Stimulated activated CD4-positive, alpha-beta T cell treated with anti-CD3 and anti-CD28 coated beads, TNF-alpha, amount 100 ng/mL, for 48 hours (primary cell): ENCODE measurements at regions not wholly inside any gene's neighbourhood (a gene's known extent, or its start where the extent isn't known, plus 50 kb on each side); places are given as distances from the start of the nearest gene placed in this dataset.

Experiments used
- DNase-seq, 3 donors: peaks; one replicate each; pipeline ENCODE4 v3.0.0-alpha.2; 2020; ENCODE audit warnings: low read depth in 3 of 3

DNA sequence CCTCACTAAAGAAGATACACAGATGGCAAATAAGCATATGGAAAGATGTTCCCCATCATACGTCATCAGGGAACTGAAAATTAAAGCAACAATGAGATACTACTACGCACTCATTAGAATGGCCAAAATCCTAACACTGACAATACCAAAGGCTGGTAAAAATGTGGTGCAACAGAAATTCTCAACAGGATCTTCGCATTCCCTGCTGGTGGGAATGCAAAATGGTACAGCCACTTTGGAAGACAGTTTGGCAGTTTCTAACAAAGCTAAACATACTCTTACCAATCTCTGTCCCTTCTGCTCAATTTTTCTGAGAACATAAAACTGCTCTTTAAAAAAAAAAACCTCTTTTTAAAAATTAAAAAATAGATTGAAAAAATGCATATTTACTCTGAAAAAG, 300.2 kb downstream of the FBXW7 start:
- DNase-seq: no peak

DNA sequence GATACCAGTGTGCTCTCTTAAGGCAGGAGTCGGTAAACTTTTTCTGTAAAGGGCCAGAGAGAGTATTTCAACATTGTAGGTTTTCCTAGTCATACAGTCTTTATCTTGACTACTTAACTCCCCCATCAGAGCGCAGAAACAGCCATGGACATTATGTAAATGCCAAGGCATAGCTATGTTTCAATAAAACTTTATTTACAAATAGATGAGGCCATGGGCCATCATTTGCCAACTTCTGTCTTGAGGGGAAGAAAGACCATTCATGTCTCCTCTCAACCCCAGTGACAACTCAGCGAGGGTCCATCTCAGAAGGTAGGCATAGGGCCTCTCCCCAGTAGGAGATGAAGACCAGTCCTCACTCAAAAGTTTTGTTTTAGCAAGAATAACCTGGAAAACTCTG, 301.3 kb downstream of the FBXW7 start:
- no peak for DNase-seq

DNA sequence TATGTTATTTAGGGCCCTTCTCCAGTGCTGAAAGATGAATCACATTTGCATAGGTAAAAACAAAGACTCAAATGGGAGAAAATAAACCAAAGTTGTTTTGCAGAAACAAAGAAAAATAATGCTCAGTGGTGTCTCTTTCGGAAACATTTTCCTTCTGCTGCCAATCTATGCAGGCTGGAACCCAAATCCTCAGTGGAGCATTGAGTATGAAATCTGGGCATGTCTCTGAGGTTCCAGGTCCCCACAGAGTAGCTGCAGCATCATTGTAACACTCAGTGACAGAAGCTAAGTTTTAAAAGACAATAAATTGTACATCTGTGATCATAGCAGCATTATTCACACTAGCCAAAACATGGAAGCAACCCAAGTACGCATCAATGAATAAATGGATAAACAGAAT, 303.6 kb downstream of the FBXW7 start:
- DNase-seq: no peak

DNA sequence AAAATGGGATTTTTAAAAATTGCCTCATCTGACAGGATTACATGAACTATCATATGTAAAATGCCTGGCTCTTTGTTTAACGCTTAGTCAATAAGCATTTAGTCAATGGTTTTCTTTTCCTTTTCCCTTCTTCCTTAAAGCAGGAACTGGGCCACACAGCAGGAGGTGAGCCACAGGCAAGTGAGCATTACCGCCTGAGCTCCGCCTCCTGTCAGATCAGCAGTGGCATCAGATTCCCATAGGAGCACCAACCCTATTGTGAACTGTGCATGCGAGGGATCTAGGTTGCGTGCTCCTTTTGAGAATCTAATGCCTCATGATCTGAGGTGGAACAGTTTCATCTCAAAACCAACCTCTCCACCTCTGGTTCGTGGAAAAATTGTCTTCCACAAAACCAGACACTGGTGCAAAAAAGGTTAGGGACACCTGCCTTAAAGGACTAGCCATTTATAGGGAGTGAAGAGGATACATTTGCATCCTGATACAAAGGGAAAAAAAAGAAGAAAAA, 306.1 kb downstream of the FBXW7 start:
- no peak for DNase-seq

DNA sequence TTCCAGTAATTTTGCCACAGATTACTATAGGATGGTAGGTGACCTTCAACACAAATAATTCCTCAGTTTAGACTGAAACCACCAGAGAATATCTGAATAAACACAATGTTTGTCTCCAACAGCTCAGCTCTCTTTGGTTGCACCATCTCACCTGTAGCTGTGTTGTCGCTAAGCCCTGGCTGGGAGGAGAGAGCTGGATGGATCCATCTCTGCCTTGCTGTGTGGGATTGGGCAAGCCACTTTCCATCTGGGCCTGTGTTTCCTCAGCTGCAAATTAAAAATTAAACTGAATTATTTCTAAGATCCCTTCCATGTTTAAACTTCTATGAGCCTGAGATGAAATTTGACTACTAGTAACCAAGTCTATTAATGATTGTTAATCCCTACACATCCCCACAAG, 310.2 kb downstream of the FBXW7 start:
- no peak for DNase-seq

DNA sequence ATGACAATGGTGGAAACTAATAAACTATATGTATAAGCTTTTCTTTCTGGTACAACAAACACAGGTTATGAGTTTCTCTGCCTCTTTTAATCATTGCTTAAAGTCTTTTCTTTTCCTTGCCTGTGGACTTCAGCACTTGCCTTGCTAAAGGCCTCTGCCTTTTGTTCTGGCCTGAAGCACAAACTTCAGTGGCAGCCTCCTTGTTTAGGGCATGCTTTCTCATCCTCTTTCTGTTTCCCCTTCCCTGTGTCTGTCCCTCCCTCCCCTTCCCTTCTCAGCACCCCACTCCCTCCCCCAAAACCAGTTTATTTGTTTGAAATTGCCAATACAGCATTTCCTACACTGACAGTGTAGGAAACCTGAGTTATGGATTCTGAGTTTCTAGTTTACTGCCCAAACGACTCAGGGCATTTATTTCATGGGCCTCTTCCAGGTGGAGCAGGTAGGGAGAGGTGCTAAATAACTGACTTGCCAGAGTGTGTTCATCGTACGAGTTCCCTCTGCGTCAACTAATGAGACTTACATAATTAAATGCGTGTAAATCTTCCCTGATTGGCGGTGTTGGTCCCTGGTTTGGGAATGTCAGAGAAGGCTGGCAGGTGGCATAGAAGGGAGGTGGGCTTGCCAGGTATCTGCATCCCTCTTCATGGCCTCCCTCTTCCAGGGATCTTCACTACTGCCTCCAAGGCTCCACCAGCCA, 311.0 kb downstream of the FBXW7 start:
- no peak for DNase-seq

DNA sequence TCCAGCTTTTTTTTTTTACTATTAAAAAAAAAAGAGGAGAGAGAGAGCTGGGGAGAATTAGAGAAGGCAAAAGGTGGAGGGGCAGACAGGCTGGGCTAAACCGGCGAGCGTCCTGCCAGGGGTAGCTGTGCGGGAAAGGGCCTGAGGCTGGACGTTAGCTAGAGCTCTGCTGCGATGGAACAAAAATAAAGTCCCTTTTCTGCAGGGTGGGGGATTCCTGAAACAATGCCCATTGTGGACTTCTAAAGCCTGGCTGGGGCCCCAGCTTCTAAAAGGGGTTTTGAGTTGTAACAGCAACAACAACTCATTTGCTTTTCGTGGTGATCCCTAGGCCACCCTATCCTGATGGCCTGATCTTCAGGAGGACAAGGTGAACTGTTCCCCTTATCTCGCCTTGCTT, 311.7 kb downstream of the FBXW7 start:
- DNase-seq: no peak

DNA sequence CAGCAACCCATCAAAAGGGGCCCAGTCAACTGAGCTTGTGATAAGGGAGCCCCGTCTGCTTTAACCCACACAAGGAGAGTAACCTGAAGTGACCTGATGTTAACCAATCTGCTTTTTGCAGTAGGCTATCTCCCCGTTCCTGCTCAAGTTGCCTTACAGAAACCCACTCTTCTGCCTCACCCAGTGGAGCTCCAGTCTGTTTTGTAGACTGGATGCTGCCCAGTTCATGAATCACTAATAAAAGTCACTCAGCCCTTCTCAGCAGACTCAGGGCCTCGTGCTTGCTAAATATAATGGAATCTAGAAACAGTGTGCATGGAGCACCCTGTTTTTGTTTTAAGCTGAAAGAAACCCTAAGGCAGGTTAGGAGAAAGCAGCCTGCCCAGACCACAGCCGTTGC, 312.3 kb downstream of the FBXW7 start:
- no peak for DNase-seq

DNA sequence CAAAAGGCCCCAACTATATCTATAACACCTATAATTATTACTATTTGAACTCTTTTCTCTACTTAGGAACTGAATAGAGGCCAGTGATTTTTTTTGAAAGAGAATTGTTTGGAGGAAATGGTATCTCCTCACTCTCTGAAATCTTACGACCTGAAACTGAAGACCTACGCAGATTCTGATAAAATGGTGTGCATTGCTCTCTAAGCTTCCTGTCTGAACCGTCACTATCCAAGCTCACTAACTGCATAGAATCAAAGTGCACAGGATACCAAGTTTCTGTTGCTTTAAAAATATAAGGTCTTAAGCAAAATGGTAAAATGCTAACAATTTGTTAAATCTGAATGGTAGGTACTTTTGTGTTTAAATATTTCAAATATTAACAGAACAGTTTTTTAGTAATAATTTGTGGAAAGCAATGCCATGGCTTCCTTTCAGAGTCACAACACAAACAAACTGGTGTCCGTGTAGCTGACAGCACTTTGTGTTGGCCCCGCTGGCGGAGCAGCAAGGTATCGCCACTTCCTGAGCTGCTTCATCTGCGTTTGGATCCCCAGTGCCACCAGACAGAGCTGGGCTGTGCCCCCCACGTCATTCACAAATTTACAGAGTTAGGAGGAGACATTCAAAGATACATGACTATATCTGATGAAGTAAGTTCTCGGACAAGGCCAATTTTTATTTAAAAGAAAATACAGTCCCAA, 313.9 kb downstream of the FBXW7 start:
- no peak for DNase-seq

DNA sequence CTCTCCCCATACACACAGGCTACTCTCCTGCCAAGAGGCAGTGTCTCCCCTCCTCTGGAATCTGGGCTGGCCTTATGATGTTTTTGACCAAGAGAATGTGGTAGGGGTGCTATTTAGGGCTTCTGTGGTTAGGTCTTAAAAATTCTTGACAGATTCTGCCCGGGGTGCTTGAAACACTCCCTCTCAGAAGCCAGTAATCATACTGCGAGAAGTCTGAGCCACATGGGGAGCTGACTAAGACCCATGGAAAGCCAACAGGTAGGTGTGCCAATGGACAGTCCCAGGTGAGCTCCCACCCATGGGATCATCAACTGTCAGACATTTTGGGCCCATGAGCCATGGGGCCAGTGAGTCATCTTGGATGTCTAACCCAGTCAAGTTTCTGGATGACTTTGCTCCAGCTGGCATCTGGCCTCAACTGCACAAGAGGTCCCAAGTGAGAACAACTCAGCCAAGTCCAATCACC, 315.7 kb downstream of the FBXW7 start:
- DNase-seq: peak; percentile 9 to 26 (median 12)

DNA sequence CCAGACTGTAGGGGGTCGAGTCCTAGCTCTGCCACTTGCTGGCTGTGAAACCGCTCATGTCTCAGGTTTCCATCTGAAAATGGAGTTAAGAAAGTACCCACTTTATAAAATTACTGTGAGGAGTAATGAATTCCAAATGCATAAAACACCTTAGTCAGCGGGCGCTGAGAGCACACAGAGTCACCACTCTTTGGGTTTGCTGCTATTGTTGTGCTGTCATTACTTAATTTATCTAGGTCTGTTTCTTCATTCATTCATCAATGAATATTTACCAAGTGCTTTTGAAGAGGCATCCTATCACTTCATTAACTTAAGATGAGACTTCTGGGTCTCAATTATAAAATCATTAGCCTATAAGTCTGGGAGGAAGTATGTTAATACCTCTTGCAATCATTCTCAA, 317.3 kb downstream of the FBXW7 start:
- DNase-seq: no peak

DNA sequence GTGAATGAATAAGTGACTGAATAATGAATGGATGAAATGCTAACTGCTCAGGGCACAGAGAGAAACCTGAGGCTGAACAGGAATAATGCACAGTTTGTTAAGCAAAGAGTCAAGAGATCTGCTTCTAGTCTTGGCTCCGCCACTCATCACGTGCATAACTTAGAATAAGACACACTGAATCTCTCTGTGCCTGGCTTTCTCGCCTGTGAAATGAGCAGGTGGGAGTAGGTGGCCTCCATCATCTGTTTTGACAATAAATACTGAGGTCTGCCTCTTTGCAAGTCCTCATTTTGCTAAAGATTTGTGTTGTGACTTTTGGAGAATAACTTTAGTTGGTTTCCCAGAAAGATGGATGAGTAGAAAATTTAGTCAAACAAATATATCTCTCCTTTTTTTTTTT, 318.0 kb downstream of the FBXW7 start:
- DNase-seq: no peak

DNA sequence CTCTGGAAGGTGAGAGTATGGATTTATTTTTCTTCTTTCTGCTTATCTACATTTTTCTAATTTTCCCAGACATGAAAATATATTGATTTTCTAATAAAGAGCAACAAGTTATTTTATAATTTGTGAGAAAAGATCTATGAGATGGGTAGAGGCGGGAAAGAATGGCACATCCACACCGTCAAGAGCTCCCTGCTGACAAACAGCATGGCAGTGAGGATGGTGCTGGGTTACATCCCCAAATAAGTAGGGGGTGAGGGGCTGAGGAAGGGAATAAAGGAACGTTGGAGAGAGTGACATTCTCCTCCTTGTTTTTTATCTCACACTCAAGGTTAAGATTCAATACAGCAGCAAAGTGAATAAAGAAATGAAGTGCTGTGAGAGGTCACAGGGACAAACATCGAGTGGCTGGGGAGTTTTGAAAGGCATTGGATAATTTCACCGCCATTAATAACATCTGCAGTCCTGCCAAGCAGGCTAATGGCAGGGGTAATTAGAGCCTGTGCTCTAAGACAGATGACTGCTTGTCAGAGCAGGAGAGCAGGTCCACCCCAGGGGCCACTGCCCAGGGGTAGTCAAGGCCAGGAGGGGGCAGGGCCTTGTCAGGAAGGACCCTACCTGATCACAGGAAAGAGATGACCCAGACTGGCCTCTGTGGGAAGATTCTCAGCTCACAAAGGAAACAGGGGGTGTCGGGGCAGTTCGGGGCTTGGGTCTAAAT, 323.8 kb downstream of the FBXW7 start:
- DNase-seq: no peak

DNA sequence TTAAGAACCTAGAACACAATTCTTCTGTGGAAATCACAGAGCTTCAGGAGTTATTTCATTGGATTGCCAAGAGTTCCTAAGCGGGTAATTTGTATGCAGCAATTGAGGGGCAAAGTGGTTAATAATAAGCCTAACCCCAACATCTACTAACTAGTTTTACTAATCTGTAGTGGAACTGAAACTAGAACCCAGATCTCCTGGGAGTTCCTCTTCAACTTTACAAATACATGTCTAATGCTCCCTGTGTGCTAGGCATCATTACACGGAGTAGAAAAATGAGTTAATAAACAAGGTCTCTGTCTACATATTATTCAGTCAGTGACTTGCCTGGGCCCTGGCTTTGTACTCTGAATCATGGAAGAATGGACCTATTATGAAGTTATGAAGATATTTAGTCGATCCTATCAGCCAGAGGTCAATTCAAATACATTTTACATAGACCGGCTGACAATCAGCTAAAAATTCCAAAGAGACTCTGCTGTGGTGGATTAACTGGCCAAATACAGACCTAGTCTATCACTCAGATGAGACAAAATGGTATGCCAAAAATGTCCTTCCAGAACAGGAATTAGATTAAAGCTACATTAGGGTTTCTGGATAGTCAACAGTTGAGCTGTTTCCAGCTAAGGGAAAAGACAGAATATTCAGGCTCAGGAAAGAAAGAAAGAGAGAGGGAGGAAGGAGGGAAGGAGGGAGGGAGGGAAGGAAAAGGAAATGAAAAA, 326.0 kb downstream of the FBXW7 start:
- no peak for DNase-seq

DNA sequence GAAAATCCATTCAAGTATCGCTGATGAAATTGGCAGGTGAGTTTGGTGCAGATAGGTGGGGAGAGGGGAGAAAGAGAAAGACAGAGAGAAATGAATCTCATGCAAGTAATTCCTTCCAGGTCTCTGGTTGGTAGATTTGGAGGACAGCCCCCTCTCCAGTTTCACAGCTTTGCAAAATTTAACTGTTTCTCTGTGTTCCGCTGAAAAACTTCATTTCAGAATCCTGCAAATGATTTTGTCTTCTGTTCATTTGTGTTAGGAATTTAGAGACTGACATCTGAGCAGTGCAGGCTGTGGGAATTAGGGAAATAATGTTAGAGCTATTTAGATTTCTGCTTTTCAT, 328.5 kb downstream of the FBXW7 start:
- DNase-seq: no peak

DNA sequence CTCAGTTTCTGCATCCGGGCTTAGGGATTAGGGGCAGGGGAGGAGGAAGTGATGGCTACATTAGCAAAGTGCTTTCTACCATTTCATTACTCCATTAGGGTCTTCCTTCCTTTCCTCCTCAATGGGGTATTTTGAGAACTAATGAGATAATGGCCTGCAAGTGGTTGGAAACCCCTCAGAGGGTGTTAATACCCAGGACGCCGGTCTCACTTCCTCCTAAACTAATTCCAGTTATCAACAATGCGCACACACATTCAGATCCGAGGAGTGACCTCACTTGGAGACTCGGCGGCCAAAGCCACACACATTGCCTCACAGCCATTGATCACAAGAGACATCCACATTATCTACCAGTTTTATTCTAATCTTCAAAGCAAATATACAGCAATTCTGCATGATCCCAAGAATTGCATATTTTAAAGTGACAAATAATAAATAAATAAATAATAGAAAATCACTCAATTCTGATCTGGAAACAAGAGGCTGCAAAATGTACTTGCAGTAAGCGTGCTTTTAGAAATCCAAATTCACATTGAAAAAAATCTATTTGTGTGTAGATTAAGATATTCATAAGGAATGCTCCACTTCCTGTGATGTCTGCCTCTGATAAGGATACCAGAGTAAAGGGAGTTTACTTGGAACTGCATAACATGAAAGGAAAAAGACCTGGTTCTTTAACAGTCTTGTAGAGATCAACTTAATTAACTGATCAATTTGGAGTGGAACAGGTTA, 329.1 kb downstream of the FBXW7 start:
- no peak for DNase-seq

DNA sequence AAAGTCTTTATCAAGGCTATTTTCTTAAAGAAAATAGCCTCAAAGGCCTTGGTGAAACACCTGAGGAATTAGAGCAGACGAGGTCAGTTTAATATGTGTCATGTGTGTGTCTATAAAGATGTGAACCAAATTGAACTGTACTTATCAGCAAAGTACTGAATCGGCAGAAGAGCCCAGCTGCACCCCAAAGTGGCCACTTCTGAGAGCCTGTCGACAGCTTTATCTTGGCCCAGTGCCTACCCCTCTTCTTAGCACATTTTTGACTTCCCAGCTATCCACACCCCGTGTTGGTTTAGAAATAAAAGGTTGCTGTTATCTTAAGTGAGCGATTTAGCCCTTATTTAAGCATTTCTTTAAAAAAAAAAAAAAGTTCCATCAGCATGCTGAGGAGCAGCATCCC, 329.7 kb downstream of the FBXW7 start:
- DNase-seq: no peak

DNA sequence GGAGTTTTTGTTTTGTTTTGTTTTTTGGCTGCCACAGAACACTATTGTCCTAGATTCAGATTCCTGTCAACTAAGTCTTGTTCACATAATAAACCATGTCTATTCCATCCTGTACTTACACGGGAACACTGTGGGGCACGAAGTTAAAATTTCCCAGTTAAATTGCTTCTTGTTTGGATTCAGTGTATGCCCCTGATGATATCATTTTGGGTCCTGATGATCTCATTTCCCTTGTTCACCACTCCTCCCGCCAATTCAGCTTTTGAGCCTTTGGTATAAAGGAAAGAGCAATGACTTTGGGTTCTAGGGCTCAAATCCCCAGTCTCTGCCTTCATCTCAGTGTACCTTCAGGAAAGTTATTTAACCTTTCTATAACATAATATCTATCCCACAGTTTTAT, 333.5 kb downstream of the FBXW7 start:
- no peak for DNase-seq

DNA sequence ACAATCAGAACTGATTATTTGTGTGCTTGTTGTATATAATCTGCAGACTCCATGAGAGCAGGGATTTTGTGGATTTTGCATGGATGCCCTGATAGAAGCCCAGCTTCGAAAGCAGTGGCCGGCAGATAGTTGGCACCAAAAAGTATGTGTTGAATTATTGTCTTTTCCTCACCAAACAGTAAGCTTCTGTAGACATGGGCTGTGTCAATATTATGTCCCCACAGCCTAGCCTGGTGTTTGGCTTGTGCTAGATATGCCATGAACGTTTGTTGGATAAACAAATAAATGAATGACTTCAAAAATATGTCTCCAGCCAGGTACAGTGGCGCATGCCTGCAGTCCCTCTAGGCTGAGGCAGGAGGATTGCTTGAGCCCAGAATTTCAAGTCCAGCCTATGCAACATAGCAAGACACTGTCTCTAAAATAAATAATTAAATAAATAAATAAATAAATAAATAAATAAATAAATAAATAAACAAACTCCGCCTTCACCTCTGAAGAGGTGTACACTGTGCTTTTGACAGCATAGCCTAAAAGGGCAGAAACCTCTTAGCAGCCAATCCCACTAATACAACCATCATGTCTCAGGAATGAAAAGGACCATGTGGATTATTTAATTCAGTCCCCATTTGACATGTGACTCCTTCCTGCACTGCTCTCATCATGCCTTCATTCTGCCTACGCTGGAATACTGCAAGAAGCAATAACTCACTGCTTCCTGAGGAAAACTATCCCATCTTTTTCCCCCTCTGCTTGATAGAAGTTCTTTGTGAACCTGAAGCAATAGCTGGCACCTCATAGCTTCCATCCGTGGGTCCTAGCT, 335.2 kb downstream of the FBXW7 start:
- DNase-seq: no peak

DNA sequence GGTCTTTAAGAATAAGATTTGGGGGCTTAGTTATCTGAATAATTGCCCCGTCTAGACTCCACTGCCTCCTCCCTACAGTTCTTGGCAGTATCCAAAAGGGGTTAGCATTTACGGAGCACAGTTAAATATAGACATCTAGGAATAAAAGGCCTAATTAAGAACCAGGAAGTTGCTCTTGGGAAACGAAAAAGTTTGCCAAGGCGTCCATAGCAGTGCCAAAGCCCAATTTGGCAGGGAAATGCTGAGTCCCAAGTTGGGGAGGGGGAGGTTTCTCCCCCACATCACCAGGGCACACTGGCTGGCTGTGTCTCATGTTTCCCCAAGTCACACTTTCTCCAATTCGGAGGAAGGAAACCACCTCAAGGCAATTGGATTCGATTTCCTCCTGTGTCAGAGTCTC, 338.7 kb downstream of the FBXW7 start:
- no peak for DNase-seq

DNA sequence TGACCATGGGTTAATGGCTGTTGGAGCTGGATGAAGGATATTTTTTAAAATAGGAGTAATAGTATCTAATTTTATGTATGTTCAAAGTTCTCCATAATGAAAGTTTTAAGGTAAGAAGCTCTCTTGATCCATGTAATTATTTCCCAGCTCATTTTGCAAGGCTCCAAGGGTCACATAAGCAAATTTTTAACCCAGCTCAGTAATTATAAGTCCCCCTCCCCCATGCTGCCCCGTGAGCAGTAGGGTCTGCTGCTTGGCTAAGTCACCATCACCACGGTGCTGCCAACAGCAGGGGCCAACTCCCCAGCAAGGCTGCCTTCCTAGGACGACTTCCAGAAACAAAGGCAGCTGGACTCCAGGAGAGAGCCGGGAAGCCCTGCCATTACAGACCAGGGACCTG, 340.0 kb downstream of the FBXW7 start:
- no peak for DNase-seq
